Left ventricle myocardium inferior (tissue), 1 donor: ENCODE measurements at regions not wholly inside any gene's neighbourhood (a gene's known extent, or its start where the extent isn't known, plus 50 kb on each side); places are given as distances from the start of the nearest gene placed in this dataset.
"Not testable (repeated sequence)": the region's sequence is repeated elsewhere in the genome, so short reads cannot be mapped to it uniquely, and the experiment has no call there.

Experiments
- DNase-seq: peaks from one replicate; pipeline ENCODE4 v3.0.0-alpha.2; 2020
- H3K27ac ChIP-seq: fragments of 200-600 bp; replicated peaks from 2 replicates; pipeline ENCODE4 v1.8.0; 2021
- H3K27me3 ChIP-seq: fragments of 200-600 bp; 2 replicates; pipeline ENCODE4 v1.8.0; 2021; ENCODE audit warnings: low read depth
- H3K36me3 ChIP-seq: fragments of 200-600 bp; 2 replicates; pipeline ENCODE4 v1.8.0; 2021
- H3K4me1 ChIP-seq: fragments of 200-600 bp; 2 replicates; pipeline ENCODE4 v1.8.0; 2021
- H3K4me3 ChIP-seq: fragments of 200-600 bp; 2 replicates; pipeline ENCODE4 v1.8.0; 2021; ENCODE audit warnings: mild to moderate bottlenecking, moderate library complexity
- H3K9me3 ChIP-seq: fragments of 200-600 bp; replicated peaks from 2 replicates; pipeline ENCODE4 v1.8.0; 2021
- intact Hi-C: fragments of 100-400 bp; cut with micrococcal nuclease; formaldehyde crosslinking; loops from one replicate; pipeline ENCODE4 v1.11.0; 2022
- TF ChIP-seq, protein P1 (sequence below): fragments of 200-600 bp; IDR thresholded peaks from 2 replicates; pipeline ENCODE4 v1.8.0; 2021; ENCODE audit warnings: antibody characterized with exemption, mild to moderate bottlenecking, borderline replicate concordance
- donor health status: DM: no; HTN: yes; CAD: no; lungs with severe emphysema.

DNA sequence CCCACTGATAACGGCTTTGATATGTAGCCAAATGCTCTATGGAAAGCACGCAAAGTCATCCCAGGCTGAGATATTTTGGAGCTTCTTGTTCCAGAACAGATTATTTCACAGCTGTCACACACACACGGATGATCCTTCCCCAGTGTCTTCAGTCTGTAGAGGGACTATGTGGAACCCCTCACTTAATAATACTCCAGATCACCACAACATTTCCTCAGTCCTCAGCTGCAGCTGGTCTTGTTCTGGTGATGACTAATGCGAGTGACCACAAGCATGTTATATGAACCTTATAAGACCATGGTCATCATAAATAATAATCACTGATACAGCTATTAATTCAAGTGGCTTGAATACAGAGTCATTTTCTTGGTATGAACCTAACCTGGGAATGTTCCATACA lies 490.7 kb downstream of the RPIA start:
- H3K36me3 ChIP-seq = not testable (repeated sequence)

DNA sequence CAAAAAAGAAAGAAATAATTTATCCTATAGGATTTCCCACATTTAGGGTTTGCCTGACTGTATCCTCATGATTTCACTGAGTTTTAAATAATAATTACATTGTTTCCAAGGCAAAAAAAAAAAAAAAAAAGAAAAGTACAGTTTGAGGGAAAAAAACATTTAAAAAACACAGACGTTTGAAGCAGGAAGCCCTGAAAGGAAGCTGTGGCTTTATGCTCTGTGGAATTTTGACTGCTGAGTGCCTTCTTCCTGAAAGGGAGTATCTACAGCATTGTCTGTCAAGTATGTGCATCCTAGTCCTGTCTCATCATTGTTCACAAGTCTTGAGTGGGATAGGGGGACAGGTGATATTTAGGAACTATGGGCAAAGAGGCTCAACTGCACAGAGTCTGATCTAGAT lies 493.3 kb downstream of the RPIA start:
- H3K27me3 ChIP-seq, H3K27ac ChIP-seq, H3K4me1 ChIP-seq, H3K4me3 ChIP-seq, intact Hi-C loops, DNase-seq, H3K9me3 ChIP-seq, H3K36me3 ChIP-seq: not testable (repeated sequence)

More for the DNA sequence above, 490.7 kb downstream of the RPIA start:
- H3K4me1 ChIP-seq, DNase-seq, H3K9me3 ChIP-seq, H3K27me3 ChIP-seq, intact Hi-C loops, H3K4me3 ChIP-seq, H3K27ac ChIP-seq: not testable (repeated sequence)

DNA sequence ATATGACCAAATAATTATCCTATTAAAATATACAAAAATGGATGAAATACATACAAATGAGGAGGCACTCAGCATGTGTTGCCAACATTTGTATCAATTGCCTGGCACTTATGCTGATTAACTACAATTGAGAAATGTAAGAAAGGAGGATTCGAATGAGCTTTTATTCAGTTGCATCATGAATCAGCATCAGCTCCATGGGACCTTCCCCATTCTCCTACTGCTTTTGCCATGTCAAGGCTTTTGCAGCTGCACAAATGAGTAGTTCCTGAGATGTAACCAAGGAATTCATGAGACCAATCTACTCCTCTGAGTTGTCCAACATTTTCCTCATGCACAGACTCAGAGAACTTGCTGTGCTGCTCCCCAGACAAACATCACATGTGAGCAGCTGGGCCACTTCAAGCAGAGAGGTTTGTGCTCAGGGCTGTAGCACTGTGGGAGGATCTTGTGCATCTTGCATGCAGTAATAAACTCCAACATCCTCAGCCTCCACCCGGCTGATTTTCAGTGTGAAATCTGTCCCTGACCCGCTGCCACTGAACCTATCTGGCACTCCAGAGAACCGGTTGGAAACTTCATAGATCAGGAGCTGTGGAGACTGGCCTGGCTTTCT lies 504.3 kb downstream of the RPIA start:
- intact Hi-C loops, H3K4me3 ChIP-seq, H3K9me3 ChIP-seq, DNase-seq, H3K36me3 ChIP-seq, H3K4me1 ChIP-seq, H3K27ac ChIP-seq: not testable (repeated sequence)
- peaks cover 21% of the 10 kb centered on the region for H3K27me3 ChIP-seq

DNA sequence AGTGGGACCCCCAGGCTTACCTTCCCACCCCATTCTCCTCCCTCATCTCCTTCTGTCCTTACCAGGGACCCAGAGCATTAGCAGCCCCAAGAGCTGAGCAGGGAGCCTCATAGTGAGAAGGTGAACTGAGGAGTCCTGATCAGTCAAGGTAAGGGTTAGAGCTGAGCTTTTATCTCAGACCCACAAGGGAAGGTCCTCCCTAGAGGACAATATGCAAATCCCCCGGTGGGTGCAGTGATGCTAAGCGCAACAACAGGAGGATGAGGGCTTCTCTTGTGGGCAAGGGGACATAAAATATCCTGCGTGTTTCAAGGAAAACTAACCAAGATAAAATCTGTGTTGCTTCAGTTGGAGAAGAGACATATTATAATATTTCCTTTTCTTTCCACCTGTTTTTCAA lies 505.2 kb downstream of the RPIA start:
- H3K4me3 ChIP-seq, H3K36me3 ChIP-seq, H3K9me3 ChIP-seq, intact Hi-C loops, H3K4me1 ChIP-seq, DNase-seq, H3K27ac ChIP-seq: not testable (repeated sequence)
- peaks cover 21% of the 10 kb centered on the region for H3K27me3 ChIP-seq

DNA sequence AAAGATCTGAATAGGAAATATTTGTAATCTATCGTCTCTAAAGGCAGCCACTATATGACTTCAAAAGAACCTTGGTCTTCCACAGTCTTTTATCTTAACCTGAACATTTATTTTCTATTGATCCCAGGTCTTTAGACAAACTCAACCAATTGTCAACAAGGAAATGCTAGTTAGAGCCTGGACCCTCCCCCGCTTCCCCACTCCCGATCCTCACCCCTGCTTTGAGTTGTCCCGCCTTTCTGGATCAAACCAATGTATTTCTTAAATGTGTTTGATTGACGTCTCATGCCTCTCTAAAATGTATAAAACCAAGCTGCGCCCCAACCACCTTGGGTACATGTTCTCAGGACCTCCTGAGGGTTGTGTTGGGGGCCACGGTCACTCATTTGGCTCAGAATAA lies 506.6 kb downstream of the RPIA start:
- H3K4me3 ChIP-seq, intact Hi-C loops, H3K9me3 ChIP-seq, H3K36me3 ChIP-seq, H3K4me1 ChIP-seq, DNase-seq, H3K27ac ChIP-seq: not testable (repeated sequence)
- peaks cover 14% of the 10 kb centered on the region for H3K27me3 ChIP-seq

DNA sequence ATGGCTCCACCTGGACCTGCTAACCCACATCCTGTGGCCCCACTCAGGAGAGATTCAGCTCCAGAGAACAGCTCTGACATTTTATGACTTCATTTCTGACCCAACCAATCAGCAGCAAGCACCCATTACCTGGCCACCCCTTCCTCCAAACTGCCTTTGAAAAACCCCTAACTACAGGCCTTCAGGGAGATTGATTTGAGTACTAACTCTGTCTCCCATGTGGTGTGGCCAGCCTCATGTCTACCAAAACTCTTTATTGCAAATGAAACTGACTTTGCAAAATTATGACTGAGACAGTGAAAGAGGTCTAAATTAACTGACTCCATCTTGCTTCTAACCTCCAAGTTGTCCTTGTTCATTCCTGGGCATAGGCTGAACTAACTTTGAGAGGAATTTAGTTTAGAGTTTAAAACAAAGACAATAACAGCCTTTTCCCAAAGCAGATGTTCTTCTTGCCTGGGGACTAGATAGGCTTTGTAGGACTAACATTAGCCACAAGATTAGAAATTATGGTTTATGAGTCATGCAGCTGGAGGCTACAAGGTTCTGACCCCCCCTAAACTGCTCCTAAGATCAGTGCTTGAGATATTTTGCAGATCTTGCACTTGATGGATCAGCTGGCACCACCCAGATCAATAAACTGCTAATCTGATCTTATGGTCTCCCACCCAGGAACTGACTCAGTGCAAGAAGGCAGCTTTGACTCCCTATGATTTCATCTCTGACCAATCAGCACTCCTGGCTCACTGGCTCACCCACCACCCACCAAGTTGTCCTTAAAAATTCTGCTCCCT lies 508.2 kb downstream of the RPIA start:
- H3K4me1 ChIP-seq, H3K36me3 ChIP-seq, H3K9me3 ChIP-seq, H3K4me3 ChIP-seq, intact Hi-C loops, DNase-seq, H3K27ac ChIP-seq: not testable (repeated sequence)
- peaks cover 14% of the 10 kb centered on the region for H3K27me3 ChIP-seq

DNA sequence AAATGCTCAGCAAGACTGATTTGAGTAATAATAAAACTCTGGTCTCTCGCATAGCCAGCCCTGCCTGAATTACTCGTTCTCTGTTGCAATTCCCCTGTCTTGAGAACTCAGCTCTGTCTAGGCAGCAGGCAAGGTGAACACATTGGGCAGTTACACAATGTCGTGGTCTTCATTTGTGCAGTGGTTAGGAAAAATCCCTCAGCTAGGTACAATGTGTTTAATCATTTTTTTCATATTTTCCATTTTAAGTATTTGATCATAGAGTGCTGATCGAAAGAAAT lies 508.7 kb downstream of the RPIA start:
- H3K4me3 ChIP-seq, H3K36me3 ChIP-seq, intact Hi-C loops, H3K4me1 ChIP-seq, DNase-seq, H3K9me3 ChIP-seq, H3K27ac ChIP-seq: not testable (repeated sequence)
- peaks cover 14% of the 10 kb centered on the region for H3K27me3 ChIP-seq

DNA sequence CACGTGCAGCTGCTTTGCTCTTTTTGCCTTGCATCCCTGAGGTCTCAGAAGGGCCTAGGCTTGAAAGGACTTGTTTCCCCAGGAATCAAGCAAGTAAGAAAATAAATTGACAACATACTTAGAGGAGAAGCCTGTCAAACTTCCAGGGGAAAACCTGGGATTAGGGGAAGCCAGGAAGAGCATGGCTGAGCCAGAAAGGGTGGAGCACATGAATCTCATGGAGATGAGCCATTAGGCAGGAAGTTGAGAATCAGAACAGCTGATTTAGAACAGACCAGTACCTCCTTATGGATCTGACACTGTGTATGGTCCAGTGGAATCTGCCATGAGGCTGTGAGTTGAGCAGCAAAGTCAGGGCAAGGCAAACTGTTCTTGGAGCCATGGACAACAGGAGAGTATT lies 511.0 kb downstream of the RPIA start:
- H3K4me3 ChIP-seq, H3K4me1 ChIP-seq, DNase-seq, H3K36me3 ChIP-seq, H3K9me3 ChIP-seq, H3K27ac ChIP-seq, intact Hi-C loops: not testable (repeated sequence)
- peaks cover 14% of the 10 kb centered on the region for H3K27me3 ChIP-seq

DNA sequence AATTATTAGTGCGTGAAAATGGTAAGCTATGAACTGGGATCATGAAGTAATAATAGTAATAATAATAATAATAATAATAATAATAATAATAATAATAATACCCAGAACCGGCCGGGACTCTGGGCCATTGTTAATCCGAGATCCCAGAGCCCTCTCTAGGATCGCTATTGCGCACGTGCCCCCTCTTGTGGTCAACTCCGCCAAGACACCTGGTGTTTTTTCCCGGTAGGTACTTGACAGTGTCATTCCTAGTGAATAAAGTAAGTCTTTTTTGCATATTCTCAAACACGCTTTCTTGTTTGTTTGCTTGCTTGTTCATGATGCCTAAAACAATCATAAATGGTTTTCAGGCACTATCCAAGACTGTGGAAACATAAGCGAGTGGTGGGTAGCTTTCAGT lies 513.7 kb downstream of the RPIA start:
- H3K4me1 ChIP-seq, H3K27ac ChIP-seq, H3K36me3 ChIP-seq, H3K9me3 ChIP-seq, intact Hi-C loops, H3K4me3 ChIP-seq, H3K27me3 ChIP-seq: not testable (repeated sequence)
- peak; percentile 28 for DNase-seq
- TF ChIP-seq, protein P1, sequence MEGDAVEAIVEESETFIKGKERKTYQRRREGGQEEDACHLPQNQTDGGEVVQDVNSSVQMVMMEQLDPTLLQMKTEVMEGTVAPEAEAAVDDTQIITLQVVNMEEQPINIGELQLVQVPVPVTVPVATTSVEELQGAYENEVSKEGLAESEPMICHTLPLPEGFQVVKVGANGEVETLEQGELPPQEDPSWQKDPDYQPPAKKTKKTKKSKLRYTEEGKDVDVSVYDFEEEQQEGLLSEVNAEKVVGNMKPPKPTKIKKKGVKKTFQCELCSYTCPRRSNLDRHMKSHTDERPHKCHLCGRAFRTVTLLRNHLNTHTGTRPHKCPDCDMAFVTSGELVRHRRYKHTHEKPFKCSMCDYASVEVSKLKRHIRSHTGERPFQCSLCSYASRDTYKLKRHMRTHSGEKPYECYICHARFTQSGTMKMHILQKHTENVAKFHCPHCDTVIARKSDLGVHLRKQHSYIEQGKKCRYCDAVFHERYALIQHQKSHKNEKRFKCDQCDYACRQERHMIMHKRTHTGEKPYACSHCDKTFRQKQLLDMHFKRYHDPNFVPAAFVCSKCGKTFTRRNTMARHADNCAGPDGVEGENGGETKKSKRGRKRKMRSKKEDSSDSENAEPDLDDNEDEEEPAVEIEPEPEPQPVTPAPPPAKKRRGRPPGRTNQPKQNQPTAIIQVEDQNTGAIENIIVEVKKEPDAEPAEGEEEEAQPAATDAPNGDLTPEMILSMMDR = peak; percentile 56

DNA sequence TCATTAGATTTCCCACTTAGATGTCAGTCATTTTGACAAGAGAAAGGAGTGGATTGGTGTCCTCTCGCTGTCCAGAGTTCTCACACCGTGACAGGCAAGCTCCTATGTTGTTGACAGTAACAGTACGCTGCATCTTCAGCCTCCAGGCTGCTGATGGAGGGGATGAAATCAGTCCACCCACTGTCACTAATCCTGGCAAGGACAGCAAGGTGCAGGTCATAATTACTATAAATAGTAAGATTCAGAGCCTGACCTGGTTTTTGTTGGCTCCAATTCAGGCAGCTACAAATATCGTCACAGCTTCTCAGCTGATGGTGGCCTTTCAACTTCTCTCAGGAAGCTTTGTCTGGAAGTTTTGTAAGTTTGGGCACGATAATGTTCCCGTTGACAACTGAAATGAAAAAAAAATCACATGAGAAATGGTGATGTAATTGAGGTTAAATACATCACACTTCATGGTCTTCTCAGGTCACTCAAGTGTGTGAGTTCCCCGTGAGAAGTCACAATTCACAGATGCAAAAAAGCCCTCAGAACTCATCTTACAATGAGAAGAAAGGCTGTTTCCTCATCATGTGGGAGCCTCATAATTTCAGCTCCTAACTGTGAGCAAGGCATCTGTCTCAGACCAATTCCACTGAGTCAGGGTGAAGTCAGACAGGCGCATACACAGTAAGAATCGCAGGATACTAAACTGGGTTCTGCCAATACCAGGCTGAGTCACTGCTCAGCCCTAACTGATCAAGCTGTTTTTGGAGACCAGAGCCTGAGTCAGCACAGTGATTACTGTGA lies 516.9 kb downstream of the RPIA start:
- H3K36me3 ChIP-seq, DNase-seq, H3K4me3 ChIP-seq, H3K27me3 ChIP-seq, H3K27ac ChIP-seq, H3K4me1 ChIP-seq, intact Hi-C loops: not testable (repeated sequence)
- H3K9me3 ChIP-seq = peaks cover 15% of the 10 kb centered on the region
